Neural cell (in vitro differentiated cells): ENCODE measurements at regions not wholly inside any gene's neighbourhood (a gene's known extent, or its start where the extent isn't known, plus 50 kb on each side); places are given as distances from the start of the nearest gene placed in this dataset.
A peak's percentile ranks its signal among the peaks of the same experiment; 100 is the strongest.

Experiments
- H2AFZ ChIP-seq: fragments of 200-600, 300-800 bp; sonication (generic), shearing (Covaris generic); 2 replicates; pipeline ENCODE4 v1.6.0; 2014; ENCODE audit warnings: low read depth, mild to moderate bottlenecking, antibody characterized with exemption, low read length, moderate library complexity
- H3F3A ChIP-seq: fragments of 200-600 bp; shearing (Covaris generic); 2 replicates; pipeline ENCODE4 v1.6.1; 2016; ENCODE audit warnings: mild to moderate bottlenecking, moderate library complexity, mixed read lengths, antibody characterized with exemption, low read length; ENCODE audit not compliant: insufficient read depth, poor library complexity, severe bottlenecking
- H3K27ac ChIP-seq: fragments of 200-600, 300-800 bp; sonication (generic), shearing (Covaris generic); 2 replicates; pipeline ENCODE4 v1.5.1; 2014; ENCODE audit warnings: mild to moderate bottlenecking, low read length, moderate library complexity
- H3K27me3 ChIP-seq: fragments of 300-800, 200-600 bp; sonication (generic), shearing (Covaris generic); 2 replicates; pipeline ENCODE4 v1.6.0; 2014; ENCODE audit warnings: mild to moderate bottlenecking, low read depth, low read length, moderate library complexity; ENCODE audit not compliant: insufficient read depth
- H3K36me3 ChIP-seq: fragments of 300-800, 200-600 bp; sonication (generic), shearing (Covaris generic); 2 replicates; pipeline ENCODE4 v1.5.1; 2014; ENCODE audit warnings: mild to moderate bottlenecking, antibody characterized with exemption, low read length, moderate library complexity; ENCODE audit not compliant: insufficient read depth
- H3K4me2 ChIP-seq: fragments of 300-800, 200-600 bp; sonication (generic), shearing (Covaris generic); 2 replicates; pipeline ENCODE4 v1.6.0; 2014; ENCODE audit warnings: mild to moderate bottlenecking, low read length
- H3K4me3 ChIP-seq: fragments of 300-800, 200-600 bp; sonication (generic), shearing (Covaris generic); 2 replicates; pipeline ENCODE4 v1.5.1; 2014; ENCODE audit warnings: mild to moderate bottlenecking, low read length, moderate library complexity
- H3K79me2 ChIP-seq: fragments of 200-600 bp; shearing (Covaris generic); replicated peaks from 2 replicates; pipeline ENCODE4 v1.6.0; 2014; ENCODE audit warnings: mild to moderate bottlenecking, low read length, moderate library complexity; ENCODE audit not compliant: insufficient read depth
- H3K9ac ChIP-seq: fragments of 300-800, 200-600 bp; sonication (generic), shearing (Covaris generic); 2 replicates; pipeline ENCODE4 v1.6.1; 2016; ENCODE audit warnings: mild to moderate bottlenecking, low read length, mixed read lengths
- H3K9me2 ChIP-seq: fragments of 200-600 bp; shearing (Covaris generic); 2 replicates; pipeline ENCODE4 v1.6.1; 2016; ENCODE audit warnings: mild to moderate bottlenecking, low read length, mixed read lengths; ENCODE audit not compliant: insufficient read depth
- H3K9me3 ChIP-seq: fragments of 200-600, 300-800 bp; sonication (generic), shearing (Covaris generic); 2 replicates; pipeline ENCODE4 v1.6.1; 2016; ENCODE audit warnings: mild to moderate bottlenecking, mixed run types, low read length, moderate library complexity, mixed read lengths
- H4K20me1 ChIP-seq: fragments of 200-600 bp; shearing (Covaris generic); 2 replicates; pipeline ENCODE4 v1.6.1; 2016; ENCODE audit warnings: mild to moderate bottlenecking, mixed run types; ENCODE audit not compliant: insufficient read depth
- CTCF ChIP-seq: fragments of 450-650 bp; IDR thresholded peaks from 2 replicates; pipeline ENCODE4 v1.5.1; 2014; ENCODE audit warnings: antibody characterized with exemption, mild to moderate bottlenecking, moderate library complexity; ENCODE audit not compliant: poor library complexity, severe bottlenecking
- EP300 ChIP-seq: fragments of 450-650 bp; conservative IDR thresholded peaks from 2 replicates; pipeline ENCODE4 v1.6.1; 2014; ENCODE audit warnings: antibody characterized with exemption, mild to moderate bottlenecking, moderate library complexity; ENCODE audit not compliant: poor library complexity, severe bottlenecking
- EZH2 ChIP-seq: fragments of 200-600, 300-800 bp; shearing (Covaris generic), sonication (generic); IDR thresholded peaks from 2 replicates; pipeline ENCODE4 v1.6.1; 2014; ENCODE audit warnings: antibody characterized with exemption, low read length, borderline replicate concordance, mild to moderate bottlenecking; ENCODE audit not compliant: insufficient read depth, poor library complexity, severe bottlenecking
- MXI1 ChIP-seq: fragments of 450-650 bp; conservative IDR thresholded peaks from 2 replicates; pipeline ENCODE4 v1.6.1; 2014; ENCODE audit warnings: antibody characterized with exemption, mild to moderate bottlenecking; ENCODE audit not compliant: poor library complexity, severe bottlenecking
- POLR2AphosphoS5 ChIP-seq: IDR thresholded peaks from 2 replicates; pipeline ENCODE4 v1.6.1; 2012
- RAD21 ChIP-seq: fragments of 450-650 bp; conservative IDR thresholded peaks from 2 replicates; pipeline ENCODE4 v1.6.1; 2014; ENCODE audit warnings: antibody characterized with exemption, mild to moderate bottlenecking, moderate library complexity
- REST ChIP-seq: IDR thresholded peaks from 2 replicates; pipeline ENCODE4 v1.6.1; 2012; ENCODE audit warnings: borderline replicate concordance
- SMC3 ChIP-seq: fragments of 450-650 bp; conservative IDR thresholded peaks from 2 replicates; pipeline ENCODE4 v1.6.1; 2014; ENCODE audit warnings: antibody characterized with exemption, mild to moderate bottlenecking, moderate library complexity; ENCODE audit not compliant: poor library complexity
- TAF1 ChIP-seq: IDR thresholded peaks from 2 replicates; pipeline ENCODE4 v1.6.1; 2012; ENCODE audit warnings: low read depth

GRCh38 chr1:219837274-219837993, 90.9 kb downstream of the SLC30A10 start:
- Histone ChIP-seq H2AFZ (no peak overlapping the region), H3K27ac (no peak overlapping the region), H3K4me2 (no peak overlapping the region), H3K36me3 (no peaks in the 10 kb centered on the region), H3K9ac (no peak overlapping the region), H3K79me2 (no peaks in the 10 kb centered on the region), H4K20me1 (no peaks in the 10 kb centered on the region), H3K9me3 (no peaks in the 10 kb centered on the region), H3K9me2 (no peaks in the 10 kb centered on the region), H3K4me3 (no peak overlapping the region), H3K27me3 (no peaks in the 10 kb centered on the region), H3F3A (no peaks in the 10 kb centered on the region)
- no peak for TF ChIP-seq TAF1
- TF ChIP-seq EP300, result no peak
- TF ChIP-seq REST, result no peak
- TF ChIP-seq SMC3, result peak; percentile 70
- peak; percentile 76 for TF ChIP-seq RAD21
- no peak for TF ChIP-seq EZH2
- TF ChIP-seq POLR2AphosphoS5, result no peak
- peak; percentile 78 for TF ChIP-seq CTCF
- TF ChIP-seq MXI1, result no peak

GRCh38 chr1:219834314-219834917, 93.9 kb downstream of the SLC30A10 start:
- no peaks in the 10 kb centered on the region for H3K27me3 ChIP-seq
- H3K4me3 ChIP-seq, result no peak overlapping the region
- no peak overlapping the region for H3K4me2 ChIP-seq
- no peaks in the 10 kb centered on the region for H4K20me1 ChIP-seq
- no peaks in the 10 kb centered on the region for H3K9me3 ChIP-seq
- TF ChIP-seq POLR2AphosphoS5 (no peak), REST (no peak), EZH2 (no peak), MXI1 (no peak), RAD21 (no peak), SMC3 (no peak)
- no peak overlapping the region for H3K9ac ChIP-seq
- no peaks in the 10 kb centered on the region for H3K9me2 ChIP-seq
- no peaks in the 10 kb centered on the region for H3F3A ChIP-seq
- H3K36me3 ChIP-seq, result no peaks in the 10 kb centered on the region
- no peak overlapping the region for H3K27ac ChIP-seq
- no peaks in the 10 kb centered on the region for H3K79me2 ChIP-seq
- no peak overlapping the region for H2AFZ ChIP-seq
